ENCODE measurements at regions not wholly inside any gene's neighbourhood (a gene's known extent, or its start where the extent isn't known, plus 50 kb on each side); places are given as distances from the start of the nearest gene placed in this dataset.

DNA sequence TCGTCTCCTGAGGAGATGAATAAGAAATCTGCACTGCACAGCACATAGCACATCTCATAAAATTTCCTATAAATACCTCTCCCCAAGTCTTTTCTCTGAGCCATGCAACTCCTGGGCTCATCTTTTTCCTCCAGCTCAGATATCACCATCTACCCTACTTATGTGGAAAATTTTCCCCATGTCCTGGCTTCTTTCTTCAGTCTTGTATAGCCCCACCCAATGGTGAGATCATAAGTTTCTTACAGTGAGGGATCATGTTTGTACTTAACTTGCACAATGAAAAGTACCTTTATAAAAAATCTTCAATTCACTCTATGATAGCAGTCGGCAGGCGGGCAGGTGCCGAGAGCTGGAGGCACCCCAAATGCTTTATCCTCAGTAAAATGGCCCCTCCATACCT lies 198.6 kb upstream of the S100G start:
- TF ChIP-seq, protein P1, sequence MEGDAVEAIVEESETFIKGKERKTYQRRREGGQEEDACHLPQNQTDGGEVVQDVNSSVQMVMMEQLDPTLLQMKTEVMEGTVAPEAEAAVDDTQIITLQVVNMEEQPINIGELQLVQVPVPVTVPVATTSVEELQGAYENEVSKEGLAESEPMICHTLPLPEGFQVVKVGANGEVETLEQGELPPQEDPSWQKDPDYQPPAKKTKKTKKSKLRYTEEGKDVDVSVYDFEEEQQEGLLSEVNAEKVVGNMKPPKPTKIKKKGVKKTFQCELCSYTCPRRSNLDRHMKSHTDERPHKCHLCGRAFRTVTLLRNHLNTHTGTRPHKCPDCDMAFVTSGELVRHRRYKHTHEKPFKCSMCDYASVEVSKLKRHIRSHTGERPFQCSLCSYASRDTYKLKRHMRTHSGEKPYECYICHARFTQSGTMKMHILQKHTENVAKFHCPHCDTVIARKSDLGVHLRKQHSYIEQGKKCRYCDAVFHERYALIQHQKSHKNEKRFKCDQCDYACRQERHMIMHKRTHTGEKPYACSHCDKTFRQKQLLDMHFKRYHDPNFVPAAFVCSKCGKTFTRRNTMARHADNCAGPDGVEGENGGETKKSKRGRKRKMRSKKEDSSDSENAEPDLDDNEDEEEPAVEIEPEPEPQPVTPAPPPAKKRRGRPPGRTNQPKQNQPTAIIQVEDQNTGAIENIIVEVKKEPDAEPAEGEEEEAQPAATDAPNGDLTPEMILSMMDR (IDR thresholded peaks at IDR 0.05) = no peak
- no peak for ATAC-seq (ENCODE audit: low FRiP score)
- no peak for DNase-seq (ENCODE audit: low spot score)

DNA sequence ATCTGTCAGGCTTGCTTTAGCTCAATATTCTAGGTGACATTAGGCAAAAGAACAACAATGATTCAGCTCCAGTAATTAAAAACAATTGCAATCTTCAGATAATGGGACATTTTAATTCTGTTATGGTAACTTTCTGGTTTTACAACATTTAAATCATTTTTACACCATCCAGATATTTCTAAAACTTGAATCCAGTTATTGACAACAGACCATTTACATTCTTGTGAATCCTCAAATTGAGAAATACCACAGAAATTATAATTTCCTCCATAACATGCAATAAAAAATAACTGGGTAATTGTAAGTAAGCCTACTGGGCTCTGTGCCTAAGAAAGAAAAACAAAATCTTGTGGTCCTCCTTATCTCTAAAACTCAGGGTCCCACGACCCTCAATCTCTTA lies 195.0 kb upstream of the S100G start:
- TF ChIP-seq, protein P1 (IDR thresholded peaks at IDR 0.05) = no peak
- no peak for DNase-seq (ENCODE audit: low spot score)
- ATAC-seq (ENCODE audit: low FRiP score) = no peak

DNA sequence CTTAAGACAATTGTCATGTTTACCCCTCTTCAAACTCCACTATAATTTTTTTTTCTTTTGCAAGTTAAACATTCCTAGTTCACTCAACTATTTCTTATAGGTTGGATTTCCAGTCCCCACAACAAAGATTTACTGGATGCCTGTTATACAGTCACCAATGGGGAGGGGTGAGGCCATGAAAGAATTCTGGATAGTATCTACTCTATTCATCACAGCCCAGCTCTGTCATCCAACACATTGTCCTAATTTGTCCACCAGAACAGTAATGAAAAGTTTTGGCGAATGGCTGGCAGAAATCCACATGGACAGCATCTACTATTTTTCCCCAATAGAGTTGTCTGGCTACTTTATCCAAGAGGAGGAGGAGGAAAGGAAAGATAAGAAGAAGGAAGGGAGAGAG lies 192.7 kb upstream of the S100G start:
- TF ChIP-seq, protein P1 (IDR thresholded peaks at IDR 0.05) = no peak
- ATAC-seq (ENCODE audit: low FRiP score) = no peak
- DNase-seq (ENCODE audit: low spot score) = no peak

DNA sequence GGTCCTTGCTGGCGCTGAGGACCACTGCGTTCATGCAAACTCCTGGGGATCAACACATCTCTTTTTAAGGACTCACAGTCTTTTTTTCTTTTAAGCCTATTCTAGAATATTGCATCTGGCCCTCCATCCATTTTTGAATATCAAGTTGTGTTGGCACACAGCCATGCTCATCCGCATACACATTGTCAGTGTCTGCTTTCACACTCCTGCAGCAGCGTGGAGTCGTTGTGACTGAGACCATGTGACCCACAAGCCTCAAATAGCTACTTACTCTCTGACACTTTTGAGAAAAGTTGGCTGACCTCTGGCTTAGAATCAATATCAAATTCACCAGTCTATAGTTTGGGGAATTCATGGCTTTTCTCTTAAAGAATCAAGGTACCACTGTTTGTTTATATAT lies 191.8 kb upstream of the S100G start:
- TF ChIP-seq, protein P1 (IDR thresholded peaks at IDR 0.05) = no peak
- ATAC-seq (ENCODE audit: low FRiP score) (no peak), DNase-seq (ENCODE audit: low spot score) (no peak)

DNA sequence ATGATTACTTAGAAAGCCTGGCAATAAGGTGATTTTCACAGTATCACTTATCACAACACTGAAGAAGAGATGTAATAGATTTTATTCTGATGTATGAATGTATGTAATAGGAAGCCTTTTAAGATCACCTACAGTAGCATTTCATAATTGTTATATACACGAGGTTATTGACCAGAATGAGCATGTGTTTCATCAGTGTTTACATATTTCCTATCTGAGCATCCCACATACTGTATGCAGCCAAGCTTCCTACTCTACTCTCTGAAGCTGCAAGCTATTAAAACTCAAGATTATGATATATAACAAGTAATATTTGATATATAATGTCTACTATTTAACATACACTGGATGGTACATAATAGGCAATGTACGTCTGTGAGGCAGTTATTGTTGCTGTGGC lies 190.9 kb upstream of the S100G start:
- ATAC-seq (ENCODE audit: low FRiP score) (no peak), DNase-seq (ENCODE audit: low spot score) (no peak)
- TF ChIP-seq, protein P1 (IDR thresholded peaks at IDR 0.05) = no peak

DNA sequence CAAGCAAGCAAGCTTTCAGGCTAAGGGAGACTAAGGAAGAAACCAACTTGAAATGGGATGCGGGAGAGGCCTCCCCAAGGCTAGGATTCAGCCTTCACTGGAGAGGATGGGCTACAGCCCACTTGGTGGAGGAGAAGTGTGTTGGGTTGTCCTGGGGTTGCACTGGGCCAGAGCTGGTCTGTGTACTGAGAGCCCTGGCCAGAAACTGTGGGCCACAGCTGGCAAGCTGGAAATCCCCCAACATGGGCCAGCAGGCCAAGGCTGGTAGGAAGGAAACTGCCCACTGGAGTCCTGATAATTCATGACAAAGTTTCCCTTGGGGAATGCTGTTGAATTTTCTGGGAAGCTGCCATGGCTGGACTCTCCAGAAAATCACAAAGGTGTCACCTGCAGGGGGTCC lies 188.0 kb upstream of the S100G start:
- ATAC-seq (ENCODE audit: low FRiP score) = no peak
- no peak for DNase-seq (ENCODE audit: low spot score)
- TF ChIP-seq, protein P1 (IDR thresholded peaks at IDR 0.05) = no peak

DNA sequence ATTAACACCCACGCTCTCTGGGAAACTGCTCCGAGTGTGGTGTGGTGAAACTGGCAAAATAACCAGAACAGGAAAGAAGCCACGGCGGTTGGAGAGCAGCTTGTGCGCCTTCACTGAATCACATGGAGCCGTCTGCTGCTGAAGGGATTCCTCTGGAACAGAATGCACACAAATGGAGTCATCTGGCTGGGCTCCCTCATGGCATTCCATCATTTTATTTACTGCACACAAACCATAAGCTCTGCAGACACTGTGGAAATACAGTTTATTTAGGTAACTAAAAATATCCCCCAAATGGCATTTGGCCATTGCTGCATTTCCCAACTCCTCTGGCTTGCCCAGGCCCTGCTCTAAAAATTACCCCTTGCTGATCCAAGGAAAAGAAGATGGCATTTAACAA lies 187.0 kb upstream of the S100G start:
- DNase-seq (ENCODE audit: low spot score) = no peak
- TF ChIP-seq, protein P1 (IDR thresholded peaks at IDR 0.05) = no peak
- ATAC-seq (ENCODE audit: low FRiP score) = no peak

Data from omental fat pad (tissue), 3 donors.